Dendritic cell treated with granulocyte-macrophage colony-stimulating factor and Interleukin-4, amounts not matched to agents 40 ng/mL and 50 ng/mL, for 4 days (primary cell): ENCODE measurements at regions not wholly inside any gene's neighbourhood (a gene's known extent, or its start where the extent isn't known, plus 50 kb on each side); places are given as distances from the start of the nearest gene placed in this dataset.

Experiments
- H3K27ac Mint-ChIP-seq: one replicate; pipeline ENCODE4 v1.8.0; 2022; ENCODE audit warnings: mild to moderate bottlenecking, mixed read lengths
- H3K27me3 Mint-ChIP-seq: one replicate; pipeline ENCODE4 v1.8.0; 2022; ENCODE audit warnings: mild to moderate bottlenecking, mixed read lengths
- H3K36me3 Mint-ChIP-seq: one replicate; pipeline ENCODE4 v1.8.0; 2022; ENCODE audit warnings: low read depth, mixed read lengths
- H3K4me1 Mint-ChIP-seq: one replicate; pipeline ENCODE4 v1.8.0; 2022; ENCODE audit warnings: low read depth, mixed read lengths
- H3K4me3 Mint-ChIP-seq: one replicate; pipeline ENCODE4 v1.8.0; 2022; ENCODE audit warnings: mild to moderate bottlenecking, moderate library complexity, mixed read lengths
- H3K9me3 Mint-ChIP-seq: one replicate; pipeline ENCODE4 v1.8.0; 2022; ENCODE audit warnings: mixed read lengths
- intact Hi-C: fragments of 100-400 bp; cut with micrococcal nuclease; formaldehyde crosslinking; loops from one replicate; pipeline ENCODE4 v1.15.0; 2022

DNA sequence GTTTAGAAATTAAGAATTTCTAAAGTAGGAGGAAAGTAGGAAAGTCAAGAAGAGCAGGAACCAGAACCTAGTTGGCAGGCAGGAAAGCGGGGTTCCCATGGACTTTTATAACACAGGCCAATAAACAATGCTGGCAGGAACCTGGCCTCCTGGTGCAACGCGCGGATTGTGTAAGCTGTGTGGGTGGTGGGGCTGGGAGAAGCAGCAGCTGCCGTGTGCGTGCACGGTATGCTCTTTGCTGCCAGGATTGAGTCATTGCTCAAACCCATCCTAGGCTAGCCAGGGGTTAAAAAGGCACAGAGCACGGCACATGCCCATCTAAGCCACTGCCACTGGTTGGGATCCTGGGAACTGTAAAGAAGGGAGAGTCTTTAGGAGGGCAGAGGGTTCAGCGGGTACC, 209.9 kb upstream of the RGMA start:
- H3K4me3 Mint-ChIP-seq: no peak overlapping the region
- intact Hi-C loops: no loop called here
- H3K36me3 Mint-ChIP-seq: no peaks in the 10 kb centered on the region
- H3K27ac Mint-ChIP-seq: no peak overlapping the region
- H3K9me3 Mint-ChIP-seq: no peaks in the 10 kb centered on the region
- peaks cover 7% of the 10 kb centered on the region for H3K27me3 Mint-ChIP-seq
- H3K4me1 Mint-ChIP-seq: peaks cover 8% of the 10 kb centered on the region

DNA sequence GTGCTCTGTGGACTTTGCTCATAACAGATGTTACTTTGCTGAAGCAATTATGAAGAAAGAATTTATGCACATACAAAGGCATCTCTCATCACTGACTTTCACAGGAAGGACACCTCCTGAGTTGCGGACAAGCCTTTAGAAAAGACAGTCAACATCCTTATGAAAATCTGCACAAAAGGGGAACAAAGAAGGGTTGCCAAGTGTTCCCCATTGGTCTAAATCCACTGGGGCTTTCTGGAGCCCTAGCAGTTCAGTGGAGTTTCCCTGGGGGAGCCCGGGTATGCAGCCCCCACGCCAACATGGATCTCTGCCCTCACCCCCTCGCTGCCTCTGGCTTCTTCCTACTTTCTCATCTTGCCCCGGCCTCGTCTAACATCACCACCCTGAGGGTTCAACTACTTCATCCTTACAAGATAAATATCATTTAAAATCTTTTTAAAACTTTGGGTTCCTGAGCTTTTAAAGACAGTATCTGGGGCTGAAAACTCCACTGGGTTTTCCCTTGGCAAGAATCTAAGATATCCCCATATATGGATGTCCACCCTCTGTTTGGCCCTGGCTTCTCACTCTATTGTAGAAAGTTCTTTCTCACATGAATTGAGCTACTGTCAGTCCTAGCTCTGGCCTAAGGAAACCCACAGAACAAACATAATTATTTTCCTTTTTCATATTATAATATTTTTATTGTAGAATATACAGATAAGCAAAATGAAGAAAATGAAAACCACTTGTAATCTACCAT, 207.9 kb upstream of the RGMA start:
- intact Hi-C loops: no loop called here
- Mint-ChIP-seq H3K36me3 (no peaks in the 10 kb centered on the region), H3K27me3 (peaks cover 3% of the 10 kb centered on the region), H3K4me3 (no peak overlapping the region), H3K4me1 (peaks cover 8% of the 10 kb centered on the region), H3K27ac (no peak overlapping the region), H3K9me3 (no peaks in the 10 kb centered on the region)

DNA sequence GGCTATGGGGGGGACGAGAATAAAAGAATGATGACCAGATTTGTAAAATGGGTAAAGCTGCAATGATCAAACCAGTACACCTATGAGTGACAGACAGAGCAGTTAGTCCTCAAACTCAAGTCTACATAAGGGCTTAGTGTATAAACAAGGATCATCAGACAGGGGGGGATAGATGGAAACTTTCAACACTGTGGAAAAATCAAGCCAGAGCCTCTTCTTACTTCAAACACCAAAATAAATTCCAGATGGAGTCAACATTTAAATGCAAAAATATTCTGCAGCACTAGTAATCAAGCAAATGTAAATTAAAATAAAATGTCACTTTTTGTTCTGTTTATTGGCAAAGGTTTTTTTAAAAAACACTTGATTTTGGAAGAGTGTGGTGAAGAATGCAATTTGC, 205.9 kb upstream of the RGMA start:
- Mint-ChIP-seq H3K27me3 (peaks cover 7% of the 10 kb centered on the region), H3K4me3 (no peak overlapping the region), H3K9me3 (no peaks in the 10 kb centered on the region), H3K27ac (no peak overlapping the region), H3K36me3 (no peaks in the 10 kb centered on the region), H3K4me1 (peaks cover 8% of the 10 kb centered on the region)
- intact Hi-C loops: no loop called here

DNA sequence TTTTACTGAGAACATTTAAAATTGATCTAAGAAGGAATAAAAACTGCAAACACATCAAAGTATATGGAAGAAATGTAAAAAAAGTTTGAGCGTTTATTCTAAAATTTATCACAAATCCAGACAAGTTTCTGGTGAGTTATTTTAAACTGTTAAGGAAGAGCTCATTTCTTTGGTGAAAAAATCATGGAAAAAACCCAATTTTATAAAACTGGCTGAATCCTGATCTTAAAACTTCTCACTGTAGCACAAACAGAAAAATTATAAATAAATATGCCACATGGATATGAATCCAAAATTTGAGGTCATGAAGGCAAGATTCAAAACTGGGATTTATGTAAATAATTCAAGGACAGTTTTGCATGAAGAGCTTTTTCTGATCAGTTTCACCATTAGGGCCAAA, 205.1 kb upstream of the RGMA start:
- Mint-ChIP-seq H3K4me3 (no peak overlapping the region), H3K9me3 (no peaks in the 10 kb centered on the region), H3K27me3 (peaks cover 8% of the 10 kb centered on the region), H3K4me1 (peaks cover 6% of the 10 kb centered on the region), H3K36me3 (no peaks in the 10 kb centered on the region), H3K27ac (no peak overlapping the region)
- intact Hi-C loops: no loop called here

DNA sequence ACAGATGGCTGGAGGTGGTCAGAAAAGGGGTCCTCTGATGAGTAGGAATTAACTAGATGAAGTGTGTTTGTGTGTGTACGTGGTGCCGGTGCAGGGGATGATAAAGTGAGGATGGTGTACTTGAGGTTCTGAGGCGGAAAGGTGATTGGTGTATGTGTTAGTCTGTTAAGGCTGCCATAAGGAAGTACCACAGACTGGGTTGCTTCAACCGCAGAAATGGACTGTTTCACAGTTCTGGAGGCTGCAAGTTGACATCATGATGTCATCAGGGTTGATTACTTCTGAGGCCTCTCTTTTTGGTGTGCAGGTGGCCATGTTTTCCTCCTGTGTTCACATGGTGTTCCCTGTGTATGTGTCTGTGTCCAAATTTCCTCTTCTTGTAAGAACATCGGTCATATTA, 202.4 kb upstream of the RGMA start:
- Mint-ChIP-seq H3K36me3 (no peaks in the 10 kb centered on the region), H3K9me3 (no peaks in the 10 kb centered on the region), H3K4me1 (no peaks in the 10 kb centered on the region), H3K4me3 (no peak overlapping the region), H3K27me3 (peaks cover 8% of the 10 kb centered on the region), H3K27ac (no peak overlapping the region)
- intact Hi-C loops: no loop called here

DNA sequence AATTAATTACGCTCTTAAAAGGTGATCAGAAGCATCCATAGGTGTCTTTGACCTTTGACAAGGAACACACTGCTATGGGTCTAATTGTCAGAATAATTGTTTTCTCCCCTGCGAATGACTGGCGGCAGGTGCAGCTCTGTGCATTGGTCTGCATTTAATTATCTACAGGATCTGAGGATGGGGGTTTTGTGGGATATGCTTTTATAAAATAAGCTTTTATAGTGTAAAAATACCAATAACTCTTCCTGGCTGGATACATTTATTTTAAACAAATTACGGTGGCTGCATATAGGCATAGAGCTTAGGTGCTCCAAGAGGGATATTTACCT, 201.6 kb upstream of the RGMA start:
- Mint-ChIP-seq H3K4me1 (no peaks in the 10 kb centered on the region), H3K27me3 (peaks cover 8% of the 10 kb centered on the region), H3K4me3 (no peak overlapping the region), H3K9me3 (no peaks in the 10 kb centered on the region), H3K27ac (no peak overlapping the region), H3K36me3 (no peaks in the 10 kb centered on the region)
- intact Hi-C loops: no loop called here

DNA sequence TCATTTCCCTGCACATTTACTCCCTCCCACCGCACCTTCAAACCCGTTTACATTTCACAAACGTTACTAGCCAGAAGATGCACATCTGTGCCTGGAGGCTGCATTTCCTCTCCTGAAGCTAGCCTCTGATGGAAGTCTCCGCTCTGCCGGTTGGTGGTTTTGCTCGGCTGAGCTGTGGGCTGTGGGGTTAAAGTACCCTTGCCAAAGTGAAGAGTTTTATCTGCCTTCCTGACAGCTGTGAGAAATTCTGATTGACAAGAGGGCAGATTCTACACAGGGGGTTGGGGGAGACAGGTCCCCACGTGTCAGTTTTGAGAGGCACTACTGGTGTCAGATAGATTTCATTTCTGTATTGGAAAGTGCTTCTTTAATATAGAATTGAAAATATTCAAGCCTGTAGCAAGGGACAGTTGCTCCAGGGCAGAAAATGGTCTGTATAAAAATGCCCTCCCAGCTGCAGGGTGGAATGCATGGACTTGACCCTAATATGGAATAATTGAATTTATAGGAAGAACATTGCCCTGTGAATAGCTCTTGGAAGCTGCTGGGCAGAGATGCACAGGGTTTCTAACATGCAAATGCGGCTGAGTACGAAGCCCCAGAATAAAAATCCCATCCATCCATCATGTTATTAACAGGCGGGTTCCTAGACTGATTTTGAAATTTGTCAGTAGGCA, 201.1 kb upstream of the RGMA start:
- Mint-ChIP-seq H3K4me1 (no peaks in the 10 kb centered on the region), H3K4me3 (no peak overlapping the region), H3K36me3 (no peaks in the 10 kb centered on the region), H3K9me3 (no peaks in the 10 kb centered on the region), H3K27me3 (peaks cover 8% of the 10 kb centered on the region), H3K27ac (no peak overlapping the region)
- intact Hi-C loops: no loop called here

DNA sequence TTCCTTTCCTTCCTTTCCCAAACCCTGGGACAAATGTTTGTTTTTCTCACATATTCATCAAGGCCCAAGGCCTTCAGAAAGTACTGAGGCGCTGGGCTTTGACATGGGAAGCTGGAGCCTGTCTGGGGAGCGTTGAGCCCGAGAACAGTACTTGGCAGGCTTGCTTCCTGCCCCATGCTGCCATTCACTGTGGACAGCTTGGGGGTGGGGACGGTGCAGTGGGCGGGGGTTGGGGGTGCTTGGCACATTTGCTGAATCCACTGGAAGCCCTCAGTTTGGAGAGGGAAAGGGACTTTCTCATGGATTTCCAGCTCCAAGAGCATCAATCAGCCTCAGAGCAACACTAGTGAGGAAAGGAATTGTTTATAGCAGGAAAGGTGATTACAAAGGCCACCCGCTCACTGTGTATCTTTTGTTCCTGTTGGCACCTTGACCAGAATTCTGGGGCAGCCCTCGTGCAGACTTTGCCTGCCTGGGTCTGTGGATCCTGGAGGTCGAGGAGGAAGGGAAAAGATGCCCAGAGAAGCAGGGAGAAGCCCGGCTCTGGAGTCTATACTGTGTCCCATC, 199.8 kb upstream of the RGMA start:
- Mint-ChIP-seq H3K36me3 (no peaks in the 10 kb centered on the region), H3K27ac (no peak overlapping the region), H3K27me3 (peaks cover 9% of the 10 kb centered on the region), H3K9me3 (no peaks in the 10 kb centered on the region), H3K4me1 (no peaks in the 10 kb centered on the region), H3K4me3 (no peak overlapping the region)
- intact Hi-C loops: no loop called here

DNA sequence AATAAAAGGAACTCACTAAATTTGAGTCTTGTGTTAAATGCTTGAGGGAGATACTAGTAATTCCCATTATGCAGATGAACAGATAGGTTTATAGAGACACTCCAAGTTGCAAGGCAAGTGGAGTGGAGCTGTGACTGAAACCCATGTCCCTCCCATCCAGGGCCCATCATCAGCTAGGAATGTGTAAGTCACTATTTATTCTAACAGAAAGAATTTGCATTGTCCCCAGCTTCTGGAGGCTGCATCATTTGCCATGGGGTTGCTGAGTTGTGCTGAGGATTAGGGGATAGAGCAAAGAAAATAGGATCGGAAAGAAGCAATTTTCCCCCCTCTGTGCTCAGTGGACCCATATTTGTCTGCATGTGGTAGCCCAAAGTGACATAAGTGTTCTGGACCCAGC, 197.4 kb upstream of the RGMA start:
- Mint-ChIP-seq H3K4me3 (no peak overlapping the region), H3K4me1 (no peaks in the 10 kb centered on the region), H3K9me3 (no peaks in the 10 kb centered on the region), H3K27me3 (peaks cover 15% of the 10 kb centered on the region), H3K27ac (no peak overlapping the region), H3K36me3 (no peaks in the 10 kb centered on the region)
- intact Hi-C loops: no loop called here

DNA sequence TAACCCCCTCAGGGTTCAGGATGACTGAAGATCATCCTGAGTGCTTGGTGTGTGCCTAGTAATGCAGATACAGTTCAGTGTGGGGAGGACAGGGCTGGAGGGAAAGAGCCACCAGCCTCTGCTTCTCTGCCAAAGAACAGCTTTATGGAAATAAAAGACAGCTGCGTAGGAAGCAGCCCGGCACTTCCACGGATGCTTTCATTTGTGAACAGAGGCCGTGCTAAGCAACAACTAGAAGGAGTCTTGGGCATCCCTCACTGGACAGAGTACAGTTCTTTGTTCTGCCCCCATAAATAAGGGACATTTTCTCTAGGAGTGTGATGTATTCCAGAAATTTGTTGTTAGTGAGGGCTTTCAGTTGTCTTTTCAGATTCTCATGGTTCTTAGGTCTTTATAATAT, 194.8 kb upstream of the RGMA start:
- H3K9me3 Mint-ChIP-seq: no peaks in the 10 kb centered on the region
- H3K27me3 Mint-ChIP-seq: peaks cover 30% of the 10 kb centered on the region
- H3K36me3 Mint-ChIP-seq: no peaks in the 10 kb centered on the region
- H3K27ac Mint-ChIP-seq: no peak overlapping the region
- intact Hi-C loops: no loop called here
- H3K4me3 Mint-ChIP-seq: no peak overlapping the region
- peaks cover 9% of the 10 kb centered on the region for H3K4me1 Mint-ChIP-seq

DNA sequence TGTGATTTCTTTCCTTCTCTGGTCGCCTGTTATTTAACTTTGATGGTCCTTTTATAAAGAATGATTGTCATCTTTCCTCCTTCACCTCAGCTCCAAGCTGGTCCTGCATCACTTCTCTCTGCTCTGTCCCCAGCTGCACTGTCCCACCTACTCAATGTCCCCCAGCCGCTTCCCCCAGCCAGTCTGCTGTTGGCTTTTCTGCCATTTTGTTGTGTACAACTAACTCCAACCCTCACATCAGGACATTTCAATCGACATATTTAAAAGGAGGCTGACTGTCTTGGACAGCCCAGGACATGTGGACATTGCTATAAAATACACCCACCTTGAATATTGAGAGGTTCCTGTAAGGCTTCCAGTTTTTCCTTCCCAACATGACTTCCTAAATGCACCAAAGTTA, 193.8 kb upstream of the RGMA start:
- intact Hi-C loops: no loop called here
- Mint-ChIP-seq H3K9me3 (no peaks in the 10 kb centered on the region), H3K4me1 (peaks cover 9% of the 10 kb centered on the region), H3K4me3 (no peak overlapping the region), H3K36me3 (no peaks in the 10 kb centered on the region), H3K27me3 (peaks cover 33% of the 10 kb centered on the region), H3K27ac (no peak overlapping the region)

DNA sequence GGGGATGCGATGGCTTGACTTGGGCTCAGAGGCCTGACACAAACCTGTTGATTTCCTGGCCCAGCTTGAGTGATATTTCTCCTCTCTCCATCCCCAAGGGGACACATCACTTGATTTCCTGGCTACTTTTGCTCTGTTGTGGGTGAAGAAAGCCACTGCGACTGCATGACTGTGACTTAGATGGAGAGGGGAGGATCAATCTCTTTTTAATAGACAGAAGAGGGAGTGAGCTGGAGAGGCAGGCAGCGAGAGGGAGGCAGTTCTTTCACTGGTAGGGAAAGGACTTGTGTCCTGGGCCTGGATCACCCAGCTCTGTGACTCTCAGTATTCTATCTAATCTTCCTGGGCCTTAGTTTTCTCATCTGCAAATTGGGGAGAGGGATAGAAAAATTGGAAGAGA, 189.8 kb upstream of the RGMA start:
- intact Hi-C loops: no loop called here
- peaks cover 29% of the 10 kb centered on the region for H3K27me3 Mint-ChIP-seq
- H3K36me3 Mint-ChIP-seq: no peaks in the 10 kb centered on the region
- no peak overlapping the region for H3K27ac Mint-ChIP-seq
- H3K9me3 Mint-ChIP-seq: no peaks in the 10 kb centered on the region
- no peak overlapping the region for H3K4me3 Mint-ChIP-seq
- peaks cover 23% of the 10 kb centered on the region for H3K4me1 Mint-ChIP-seq

DNA sequence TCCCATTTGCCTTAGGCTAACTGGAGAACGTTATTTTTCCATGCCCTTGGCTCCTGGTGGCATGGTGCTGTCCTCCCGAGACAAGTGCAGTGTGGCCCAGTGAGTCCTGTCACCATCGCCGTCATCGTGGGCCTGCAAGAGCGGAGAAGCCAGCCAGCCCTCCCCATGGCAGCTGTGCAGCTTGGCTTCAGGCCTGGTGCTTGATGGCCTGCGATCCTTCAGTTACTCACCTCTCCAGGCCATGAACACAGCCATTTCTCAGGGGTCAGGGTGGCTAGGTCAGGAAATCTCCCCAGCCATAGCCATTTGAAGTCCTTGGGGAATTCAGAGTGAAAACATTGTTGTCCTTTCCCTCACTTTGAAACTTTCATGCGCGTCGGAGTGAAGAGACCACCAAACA, 189.0 kb upstream of the RGMA start:
- intact Hi-C loops: no loop called here
- H3K9me3 Mint-ChIP-seq: peaks cover 2% of the 10 kb centered on the region

DNA sequence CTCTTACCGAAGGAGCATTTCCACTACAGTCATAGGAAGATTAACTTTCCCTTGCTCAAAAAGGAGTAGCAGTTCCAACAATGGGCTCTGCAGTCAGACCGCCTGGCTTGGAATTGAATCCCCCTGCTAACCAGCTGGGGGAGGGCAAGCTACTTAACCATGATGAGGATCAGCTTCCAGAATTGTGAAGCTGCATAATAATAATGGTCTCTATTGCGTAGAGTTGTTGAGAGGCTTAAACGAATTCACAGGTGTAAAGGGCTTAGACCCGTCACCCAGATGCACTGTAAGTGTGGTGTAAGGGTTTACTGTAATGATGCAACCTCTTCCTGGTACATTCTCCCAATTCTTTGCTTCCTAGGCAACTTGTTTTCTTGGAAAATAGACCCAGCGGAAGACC, 185.2 kb upstream of the RGMA start:
- no peak overlapping the region for H3K27ac Mint-ChIP-seq
- peaks cover 14% of the 10 kb centered on the region for H3K4me1 Mint-ChIP-seq
- intact Hi-C loops: no loop called here
- peaks cover 40% of the 10 kb centered on the region for H3K9me3 Mint-ChIP-seq
- no peaks in the 10 kb centered on the region for H3K36me3 Mint-ChIP-seq
- peaks cover 6% of the 10 kb centered on the region for H3K27me3 Mint-ChIP-seq
- H3K4me3 Mint-ChIP-seq: no peak overlapping the region

More for the DNA sequence above, 189.0 kb upstream of the RGMA start:
- no peak overlapping the region for H3K4me3 Mint-ChIP-seq
- peaks cover 23% of the 10 kb centered on the region for H3K4me1 Mint-ChIP-seq
- H3K36me3 Mint-ChIP-seq: no peaks in the 10 kb centered on the region
- H3K27ac Mint-ChIP-seq: no peak overlapping the region
- H3K27me3 Mint-ChIP-seq: peaks cover 28% of the 10 kb centered on the region

DNA sequence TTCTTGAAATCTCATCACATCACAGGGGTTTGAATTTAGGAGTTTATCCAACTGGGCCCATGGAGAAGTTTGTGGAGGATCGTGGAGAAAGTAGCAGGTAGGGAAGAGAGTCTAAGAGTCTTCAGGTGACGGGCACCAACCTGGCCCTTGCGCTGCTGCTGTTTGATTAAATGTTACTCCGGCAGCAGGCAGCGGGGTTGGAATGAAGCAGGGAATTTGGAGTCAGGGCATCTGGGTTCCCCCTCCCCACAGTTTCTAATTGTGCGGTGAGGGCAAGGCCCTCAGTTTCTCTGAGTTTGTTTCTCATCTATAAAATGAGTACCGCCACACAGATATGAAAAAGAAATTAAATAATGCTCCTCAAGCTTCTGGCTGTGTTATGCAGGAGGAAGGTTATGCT, 182.9 kb upstream of the RGMA start:
- no peak overlapping the region for H3K27ac Mint-ChIP-seq
- H3K27me3 Mint-ChIP-seq: no peaks in the 10 kb centered on the region
- no peak overlapping the region for H3K4me3 Mint-ChIP-seq
- H3K4me1 Mint-ChIP-seq: peaks cover 18% of the 10 kb centered on the region
- no peaks in the 10 kb centered on the region for H3K36me3 Mint-ChIP-seq
- H3K9me3 Mint-ChIP-seq: peaks cover 55% of the 10 kb centered on the region
- intact Hi-C loops: no loop called here
